Naive thymus-derived CD8-positive, alpha-beta T cell (primary cell): ENCODE measurements at regions not wholly inside any gene's neighbourhood (a gene's known extent, or its start where the extent isn't known, plus 50 kb on each side); places are given as distances from the start of the nearest gene placed in this dataset.
A peak's percentile ranks its signal among the peaks of the same experiment; 100 is the strongest.

ENCODE experiments used
- ATAC-seq, 2 donors: fragments of 150-1000 bp; cut with Tn5 transposase in 1 of 2; sonication (Bioruptor Pico), chemical (Tn5 transposase) in 1 of 2; 1 replicate in 1 of 2; 2 replicates in 1 of 2; pipeline ENCODE4 v1.10.0; 2021; ENCODE audit warnings: mild to moderate bottlenecking in 2 of 2, moderate library complexity in 2 of 2
- POLR2A ChIA-PET: fragments of 350-600 bp; sonication (Branson Sonifier 250); formaldehyde crosslinking; loops from one replicate; lab custom pipeline; 2021; ENCODE audit warnings: antibody characterized with exemption; lab: Charles Lee
- DNase-seq, 10 donors: peaks; one replicate each; pipeline versions ENCODE4 v3.0.0 to v3.0.0-alpha.2; 2020 to 2022
- H3K27ac Mint-ChIP-seq, 10 donors: one replicate each; pipeline ENCODE4 v1.8.0; 2020 to 2022; ENCODE audit warnings: mild to moderate bottlenecking in 10 of 10, mixed read lengths in 10 of 10, moderate library complexity in 4 of 10, inconsistent platforms in 1 of 10
- H3K27me3 Mint-ChIP-seq, 5 donors: one replicate each; pipeline ENCODE4 v1.8.0; 2021 to 2022; ENCODE audit warnings: mixed read lengths in 5 of 5
- H3K36me3 Mint-ChIP-seq, 3 donors: one replicate each; pipeline ENCODE4 v1.8.0; 2020 to 2022; ENCODE audit warnings: mixed read lengths in 3 of 3, mild to moderate bottlenecking in 2 of 3, inconsistent platforms in 1 of 3
- H3K4me1 Mint-ChIP-seq, 4 donors: one replicate each; pipeline ENCODE4 v1.8.0; 2021 to 2022; ENCODE audit warnings: mixed read lengths in 4 of 4
- H3K4me3 Mint-ChIP-seq, 10 donors: one replicate each; pipeline ENCODE4 v1.8.0; 2020 to 2022; ENCODE audit warnings: mild to moderate bottlenecking in 10 of 10, mixed read lengths in 10 of 10, moderate library complexity in 6 of 10, inconsistent platforms in 1 of 10
- H3K9me3 Mint-ChIP-seq, 9 donors: one replicate each; pipeline ENCODE4 v1.8.0; 2020 to 2022; ENCODE audit warnings: mixed read lengths in 9 of 9, mild to moderate bottlenecking in 3 of 9, inconsistent platforms in 1 of 9, moderate library complexity in 1 of 9

GRCh38 chr13:77838271-77838670 lies 80.4 kb downstream of the EDNRB start:
- no peaks in the 10 kb centered on the region for H3K4me1 Mint-ChIP-seq
- no peak for DNase-seq
- no peak overlapping the region for H3K27ac Mint-ChIP-seq
- H3K27me3 Mint-ChIP-seq, result no peaks in the 10 kb centered on the region
- H3K9me3 Mint-ChIP-seq, result no peaks in the 10 kb centered on the region
- ATAC-seq, result no peak
- POLR2A ChIA-PET, result no interaction called here
- no peaks in the 10 kb centered on the region for H3K36me3 Mint-ChIP-seq
- no peak overlapping the region for H3K4me3 Mint-ChIP-seq

GRCh38 chr13:77836423-77836822 lies 82.2 kb downstream of the EDNRB start:
- no peak for DNase-seq
- POLR2A ChIA-PET, result no interaction called here
- Mint-ChIP-seq H3K27me3 (no peaks in the 10 kb centered on the region), H3K9me3 (no peaks in the 10 kb centered on the region), H3K4me1 (no peaks in the 10 kb centered on the region), H3K36me3 (no peaks in the 10 kb centered on the region), H3K27ac (no peak overlapping the region), H3K4me3 (no peak overlapping the region)
- no peak for ATAC-seq

GRCh38 chr13:77833331-77833863 lies 85.2 kb downstream of the EDNRB start:
- POLR2A ChIA-PET, result no interaction called here
- H3K9me3 Mint-ChIP-seq, result no peaks in the 10 kb centered on the region
- DNase-seq (no peak), ATAC-seq (no peak)
- H3K36me3 Mint-ChIP-seq, result no peaks in the 10 kb centered on the region
- no peak overlapping the region for H3K4me3 Mint-ChIP-seq
- H3K27me3 Mint-ChIP-seq, result no peaks in the 10 kb centered on the region
- H3K27ac Mint-ChIP-seq, result no peak overlapping the region
- no peaks in the 10 kb centered on the region for H3K4me1 Mint-ChIP-seq

GRCh38 chr13:77832339-77833100 lies 86.1 kb downstream of the EDNRB start:
- Mint-ChIP-seq H3K36me3 (no peaks in the 10 kb centered on the region), H3K4me3 (no peak overlapping the region), H3K27ac (no peak overlapping the region), H3K4me1 (no peaks in the 10 kb centered on the region), H3K9me3 (no peaks in the 10 kb centered on the region), H3K27me3 (no peaks in the 10 kb centered on the region)
- DNase-seq (no peak), ATAC-seq (no peak)
- POLR2A ChIA-PET, result no interaction called here

- Mint-ChIP-seq H3K27me3 (no peaks in the 10 kb centered on the region), H3K4me3 (no peak overlapping the region), H3K4me1 (no peaks in the 10 kb centered on the region), H3K9me3 (no peaks in the 10 kb centered on the region), H3K36me3 (no peaks in the 10 kb centered on the region), H3K27ac (no peak overlapping the region)
- no peak for ATAC-seq
- no peak for DNase-seq
- POLR2A ChIA-PET, result no interaction called here
Measured at GRCh38 chr13:77831866-77832265, 86.8 kb downstream of the EDNRB start.

GRCh38 chr13:77829963-77830362 lies 88.7 kb downstream of the EDNRB start:
- POLR2A ChIA-PET, result no interaction called here
- Mint-ChIP-seq H3K4me3 (no peak overlapping the region), H3K36me3 (no peaks in the 10 kb centered on the region), H3K9me3 (no peaks in the 10 kb centered on the region), H3K27ac (peak overlapping the region in 1 of 10 donors; percentile 21), H3K27me3 (peaks cover 0 to under 1% (median 0%) of the 10 kb centered on the region in 5 donors), H3K4me1 (no peaks in the 10 kb centered on the region)
- DNase-seq (no peak), ATAC-seq (no peak)

GRCh38 chr13:77828799-77829198 lies 89.8 kb downstream of the EDNRB start:
- ATAC-seq (no peak), DNase-seq (no peak)
- no peaks in the 10 kb centered on the region for H3K36me3 Mint-ChIP-seq
- H3K4me1 Mint-ChIP-seq, result no peaks in the 10 kb centered on the region
- POLR2A ChIA-PET, result no interaction called here
- peaks cover 0 to 2% (median 0%) of the 10 kb centered on the region in 5 donors for H3K27me3 Mint-ChIP-seq
- H3K9me3 Mint-ChIP-seq, result no peaks in the 10 kb centered on the region
- H3K27ac Mint-ChIP-seq, result no peak overlapping the region
- H3K4me3 Mint-ChIP-seq, result no peak overlapping the region

- POLR2A ChIA-PET, result no interaction called here
- Mint-ChIP-seq H3K27ac (no peak overlapping the region), H3K36me3 (no peaks in the 10 kb centered on the region), H3K9me3 (no peaks in the 10 kb centered on the region), H3K27me3 (peaks cover 0 to 11% (median 4%) of the 10 kb centered on the region in 5 donors), H3K4me1 (no peaks in the 10 kb centered on the region), H3K4me3 (no peak overlapping the region)
- DNase-seq, result no peak
- ATAC-seq, result no peak
Measured at GRCh38 chr13:77827332-77827731, 91.3 kb downstream of the EDNRB start.

GRCh38 chr13:77820431-77821149 lies 98.0 kb downstream of the EDNRB start:
- Mint-ChIP-seq H3K36me3 (no peaks in the 10 kb centered on the region), H3K9me3 (no peaks in the 10 kb centered on the region), H3K4me1 (peaks cover 5 to 8% (median 6%) of the 10 kb centered on the region in 4 donors), H3K27me3 (peaks cover 0 to 12% (median 8%) of the 10 kb centered on the region in 5 donors), H3K27ac (peak overlapping the region in 1 of 10 donors; percentile 28), H3K4me3 (no peak overlapping the region)
- no peak for ATAC-seq
- POLR2A ChIA-PET, result no interaction called here
- DNase-seq, result no peak

- no peak for DNase-seq
- H3K9me3 Mint-ChIP-seq, result no peaks in the 10 kb centered on the region
- H3K4me1 Mint-ChIP-seq, result peaks cover 5 to 8% (median 6%) of the 10 kb centered on the region in 4 donors
- no peaks in the 10 kb centered on the region for H3K36me3 Mint-ChIP-seq
- no peak overlapping the region for H3K4me3 Mint-ChIP-seq
- POLR2A ChIA-PET, result no interaction called here
- no peak overlapping the region for H3K27ac Mint-ChIP-seq
- H3K27me3 Mint-ChIP-seq, result peaks cover 2 to 7% (median 5%) of the 10 kb centered on the region in 5 donors
- no peak for ATAC-seq
Measured at GRCh38 chr13:77817521-77817920, 101.1 kb downstream of the EDNRB start.

GRCh38 chr13:77815330-77815729 lies 103.3 kb downstream of the EDNRB start:
- no peak overlapping the region for H3K27ac Mint-ChIP-seq
- no peaks in the 10 kb centered on the region for H3K36me3 Mint-ChIP-seq

More at GRCh38 chr13:77815330-77815729, 103.3 kb downstream of the EDNRB start:
- H3K9me3 Mint-ChIP-seq, result no peaks in the 10 kb centered on the region
- POLR2A ChIA-PET, result no interaction called here
- ATAC-seq (no peak), DNase-seq (no peak)
- H3K4me1 Mint-ChIP-seq, result peaks cover 1 to 2% (median 2%) of the 10 kb centered on the region in 4 donors
- peaks cover 0 to 4% (median 3%) of the 10 kb centered on the region in 5 donors for H3K27me3 Mint-ChIP-seq
- H3K4me3 Mint-ChIP-seq, result no peak overlapping the region
